K562 (cell line): ENCODE measurements at regions not wholly inside any gene's neighbourhood (a gene's known extent, or its start where the extent isn't known, plus 50 kb on each side); places are given as distances from the start of the nearest gene placed in this dataset.

ENCODE experiments used
- ATAC-seq: fragments of 200-7000 bp; cut with Tn5 transposase; 3 replicates; pipeline ENCODE4 v1.9.1; 2020; ENCODE audit warnings: moderate library complexity
- BruUV-seq: library from RNA; stranded (reverse); fragments of 400-500 nt; replicated peaks from 2 replicates; lab custom pipeline; 2021; lab: Mats Ljungman, UMichigan
- CTCF ChIA-PET: fragments of 300-600 bp; formaldehyde crosslinking; extraction: SDS; loops from one replicate; lab custom pipeline; 2021; ENCODE audit warnings: low intra/inter-chr PET ratio; lab: Yijun Ruan, JAX
- POLR2A ChIA-PET: fragments of 300-600, 350-650 bp; sonication (Branson Sonifier 250); formaldehyde crosslinking; extraction: SDS; loops from one replicate; lab custom pipeline; 2021; ENCODE audit warnings: antibody characterized with exemption, inconsistent platforms; lab: Yijun Ruan, JAX
- DNase-seq, 4 experiments: peaks; one replicate each; pipeline versions ENCODE4 v3.0.0 to v3.0.0-alpha.2; 2011 to 2018; ENCODE audit warnings: low spot score in 3 of 4, mixed read lengths in 3 of 4; ENCODE audit errors: extremely low read depth in 1 of 4
- FAIRE-seq: peaks from 2 replicates; lab custom pipeline; 2011; peaks lifted over from hg19 to GRCh38; lab: Jason Lieb, UNC
- H2AFZ ChIP-seq: 2 replicates; pipeline ENCODE4 v1.6.0; 2011; ENCODE audit warnings: low read depth, low read length, control low read depth, inconsistent platforms
- H3K27ac ChIP-seq: fragments of 200-600 bp; 3 replicates; pipeline ENCODE4 v1.8.0; 2011; ENCODE audit warnings: low read depth, mild to moderate bottlenecking, control low read depth, inconsistent platforms, low read length, moderate library complexity, mixed read lengths; ENCODE audit errors: extremely low read depth
- H3K27me3 ChIP-seq, 2 experiments: fragments of 300-600 bp in 1 of 2; 2 replicates in 1 of 2; 3 replicates in 1 of 2; pipeline versions ENCODE4 v1.6.0 to v1.8.0; 2011; ENCODE audit warnings: inconsistent platforms in 2 of 2, low read length in 2 of 2, mild to moderate bottlenecking in 1 of 2, mixed read lengths in 1 of 2, moderate library complexity in 1 of 2; ENCODE audit not compliant: control insufficient read depth in 2 of 2, insufficient read depth in 2 of 2
- H3K36me3 ChIP-seq: fragments of 300-600 bp; 3 replicates; pipeline ENCODE4 v1.8.0; 2011; ENCODE audit warnings: mild to moderate bottlenecking, low read length, inconsistent platforms; ENCODE audit not compliant: control insufficient read depth, insufficient read depth
- H3K4me1 ChIP-seq, 2 experiments: fragments of 200-600 bp in 1 of 2; replicated peaks in 1 of 2; 2 replicates in 1 of 2; 3 replicates in 1 of 2; pipeline versions ENCODE4 v1.5.1 to v1.8.0; 2011; ENCODE audit warnings: inconsistent platforms in 2 of 2, low read length in 2 of 2, mild to moderate bottlenecking in 1 of 2, mixed read lengths in 1 of 2, moderate library complexity in 1 of 2; ENCODE audit not compliant: control insufficient read depth in 2 of 2, insufficient read depth in 2 of 2
- H3K4me2 ChIP-seq: 2 replicates; pipeline ENCODE4 v1.6.1; 2011; ENCODE audit warnings: low read length, control low read depth, inconsistent platforms, mixed read lengths; ENCODE audit not compliant: insufficient read depth
- H3K4me3 ChIP-seq: fragments of 200-600 bp; sonication (generic), shearing (Covaris generic); 2 replicates; pipeline ENCODE4 v1.5.1; 2016; ENCODE audit warnings: control low read depth, inconsistent platforms
- H3K79me2 ChIP-seq: fragments of 200-600 bp; 3 replicates; pipeline ENCODE4 v1.8.0; 2011; ENCODE audit warnings: low read length, inconsistent platforms; ENCODE audit not compliant: control insufficient read depth, insufficient read depth
- H3K9ac ChIP-seq, 2 experiments: 2 replicates each; pipeline versions ENCODE4 v1.6.0 to v1.6.1; 2011; ENCODE audit warnings: low read depth in 2 of 2, low read length in 2 of 2, control low read depth in 1 of 2, inconsistent platforms in 1 of 2, mild to moderate bottlenecking in 1 of 2, mixed read lengths in 1 of 2; ENCODE audit not compliant: insufficient read depth in 1 of 2
- H3K9me1 ChIP-seq: one replicate; pipeline ENCODE4 v1.6.0; 2011; ENCODE audit warnings: inconsistent platforms, mild to moderate bottlenecking, low read length, moderate library complexity; ENCODE audit not compliant: control insufficient read depth, insufficient read depth
- H3K9me3 ChIP-seq: replicated peaks from 2 replicates; pipeline ENCODE4 v1.5.1; 2011; ENCODE audit warnings: low read depth, low read length, inconsistent platforms; ENCODE audit not compliant: control insufficient read depth, insufficient read depth
- H4K20me1 ChIP-seq: replicated peaks from 2 replicates; pipeline ENCODE4 v1.6.1; 2011; ENCODE audit warnings: low read length, inconsistent platforms, mixed read lengths; ENCODE audit not compliant: control insufficient read depth, insufficient read depth
- HDGF ChIP-seq: fragments of 450-650 bp; IDR thresholded peaks from 2 replicates; pipeline ENCODE4 v1.6.1; 2016
- IRF9 ChIP-seq: fragments of 450-650 bp; IDR thresholded peaks from 2 replicates; pipeline ENCODE4 v1.6.1; 2016; ENCODE audit warnings: missing biosample characterization, missing genetic modification characterization
- KAT7 ChIP-seq: sonication (generic); formaldehyde crosslinking; IDR thresholded peaks from 2 replicates; pipeline ENCODE4 v1.8.0; 2022; ENCODE audit warnings: missing genetic modification reagents, mild to moderate bottlenecking, borderline replicate concordance
- MAFG ChIP-seq: fragments of 450-650 bp; conservative IDR thresholded peaks from 2 replicates; pipeline ENCODE4 v1.6.1; 2016; ENCODE audit warnings: missing genetic modification characterization, missing compliant biosample characterization
- MAZ ChIP-seq, 2 experiments: fragments of 450-650 bp in 1 of 2; sonication (generic) in 1 of 2; formaldehyde crosslinking; IDR thresholded peaks in 1 of 2; conservative IDR thresholded peaks in 1 of 2; 2 replicates each; pipeline versions ENCODE4 v1.4.0 to v1.5.0; 2020; ENCODE audit warnings: mild to moderate bottlenecking in 1 of 2, missing genetic modification reagents in 1 of 2
- NFATC3 ChIP-seq: fragments of 450-650 bp; IDR thresholded peaks from 2 replicates; pipeline ENCODE4 v1.6.1; 2017; ENCODE audit warnings: mild to moderate bottlenecking
- RBM25 ChIP-seq: fragments of 200-400 bp; formaldehyde crosslinking; IDR thresholded peaks from 2 replicates; pipeline ENCODE4 v1.6.1; 2018; ENCODE audit warnings: low read length, low read depth, moderate library complexity; ENCODE audit not compliant: severe bottlenecking
- XRCC4 ChIP-seq: IDR thresholded peaks from one replicate; pipeline ENCODE4 v1.6.1; 2011; ENCODE audit not compliant: insufficient read depth, insufficient read length; ENCODE audit errors: extremely low read depth
- ZNF3 ChIP-seq: fragments of 250-450 bp; sonication (Bioruptor Pico); IDR thresholded peaks from 2 replicates; pipeline ENCODE4 v1.5.0; 2021; ENCODE audit warnings: mild to moderate bottlenecking, moderate library complexity
- ZNF551 ChIP-seq: fragments of 250-450 bp; sonication (Bioruptor Pico); IDR thresholded peaks from 2 replicates; pipeline ENCODE4 v1.5.0; 2021; ENCODE audit warnings: mild to moderate bottlenecking, moderate library complexity
- ZNF699 ChIP-seq: fragments of 250-450 bp; sonication (Bioruptor Pico); IDR thresholded peaks from 2 replicates; pipeline ENCODE4 v1.8.0; 2021; ENCODE audit warnings: mild to moderate bottlenecking, moderate library complexity; ENCODE audit not compliant: insufficient replicate concordance
- WGBS: fragments of 100-300 bp; shearing (Covaris generic); methylation state at CpG from one replicate; pipeline ENCODE4 v1.1.6; 2016; ENCODE audit warnings: low coverage, mixed read lengths; ENCODE audit not compliant: insufficient coverage; ENCODE audit errors: missing lambda C conversion rate; 5-methylcytosine and 5-hydroxymethylcytosine counted together
- in situ Hi-C: fragments of 300-500 bp; cut with MboI; formaldehyde crosslinking; loops from 4 replicates; pipeline ENCODE4 v1.15.0; 2018; ENCODE audit warnings: inconsistent platforms, mixed read lengths
- intact Hi-C: fragments of 100-400 bp; cut with micrococcal nuclease; formaldehyde crosslinking; loops from 2 replicates; pipeline ENCODE4 v1.14.2; 2022
- TF ChIP-seq, protein P1 (sequence below), 2 experiments: fragments of 450-650 bp; conservative IDR thresholded peaks; 2 replicates each; pipeline ENCODE4 v1.6.1; 2017; ENCODE audit warnings: mild to moderate bottlenecking in 2 of 2, moderate library complexity in 2 of 2
- TF ChIP-seq, protein P2 (sequence below): sonication (generic); formaldehyde crosslinking; IDR thresholded peaks from 2 replicates; pipeline ENCODE4 v1.8.1; 2023; ENCODE audit warnings: missing genetic modification reagents, mild to moderate bottlenecking, borderline replicate concordance

DNA sequence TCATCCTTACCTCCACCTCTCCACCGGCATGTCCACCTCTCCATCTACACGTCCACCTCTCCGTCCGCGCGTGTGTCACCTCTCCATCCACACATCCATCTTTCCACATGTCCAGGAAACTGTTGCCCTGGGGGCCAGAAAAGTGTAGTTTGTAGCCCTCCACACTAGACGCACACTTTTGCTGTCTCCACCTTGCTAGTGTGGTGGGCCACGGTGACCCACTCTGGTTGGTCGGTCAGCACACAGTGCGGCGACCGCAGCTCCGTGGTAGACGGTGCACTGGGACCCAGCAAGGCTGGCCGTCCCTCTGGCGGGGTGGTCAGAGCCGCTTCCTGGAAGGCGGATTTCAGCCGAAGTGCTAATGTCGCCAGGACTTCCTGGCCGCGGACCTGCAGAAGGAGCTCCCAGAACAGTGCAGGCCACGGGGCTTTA is 268.6 kb downstream of the DLL1 start:
- no peak for ATAC-seq
- Histone ChIP-seq H2AFZ (no peak overlapping the region), H3K4me2 (no peak overlapping the region), H3K79me2 (no peaks in the 10 kb centered on the region), H3K4me1 (peaks cover 0 to 25% of the 10 kb centered on the region in 2 experiments; a peak in 2 of 5 replicates), H3K9ac (no peak overlapping the region), H3K27me3 (peaks cover 21 to 81% of the 10 kb centered on the region in 2 experiments; a peak in 4 of 5 replicates), H3K9me1 (no peaks in the 10 kb centered on the region), H4K20me1 (0 out of 2 replicates have a peak, but pooled peaks cover 3% of the 10 kb centered on the region), H3K27ac (no peak overlapping the region), H3K36me3 (no peaks in the 10 kb centered on the region), H3K9me3 (no peaks in the 10 kb centered on the region), H3K4me3 (no peak overlapping the region)
- intact Hi-C loops (no loop called here), in situ Hi-C loops (no loop called here)
- ChIA-PET POLR2A (no interaction called here), CTCF (no interaction called here)
- BruUV-seq: no TSS peak
- no peak for FAIRE-seq
- TF ChIP-seq ZNF551 (no peak), ZNF699 (CRISPR knock-in tag) (no peak), MAZ (CRISPR knock-in tag; conservative IDR thresholded peaks at IDR 0.05 in 1 of 2, IDR thresholded peaks at IDR 0.05 in 1 of 2) (no peak), RBM25 (no peak), MAFG (tag) (no peak), HDGF (no peak), IRF9 (tag) (no peak), XRCC4 (no peak), KAT7 (CRISPR knock-in tag) (no peak), NFATC3 (no peak), ZNF3 (no peak)
- TF ChIP-seq, protein P1, sequence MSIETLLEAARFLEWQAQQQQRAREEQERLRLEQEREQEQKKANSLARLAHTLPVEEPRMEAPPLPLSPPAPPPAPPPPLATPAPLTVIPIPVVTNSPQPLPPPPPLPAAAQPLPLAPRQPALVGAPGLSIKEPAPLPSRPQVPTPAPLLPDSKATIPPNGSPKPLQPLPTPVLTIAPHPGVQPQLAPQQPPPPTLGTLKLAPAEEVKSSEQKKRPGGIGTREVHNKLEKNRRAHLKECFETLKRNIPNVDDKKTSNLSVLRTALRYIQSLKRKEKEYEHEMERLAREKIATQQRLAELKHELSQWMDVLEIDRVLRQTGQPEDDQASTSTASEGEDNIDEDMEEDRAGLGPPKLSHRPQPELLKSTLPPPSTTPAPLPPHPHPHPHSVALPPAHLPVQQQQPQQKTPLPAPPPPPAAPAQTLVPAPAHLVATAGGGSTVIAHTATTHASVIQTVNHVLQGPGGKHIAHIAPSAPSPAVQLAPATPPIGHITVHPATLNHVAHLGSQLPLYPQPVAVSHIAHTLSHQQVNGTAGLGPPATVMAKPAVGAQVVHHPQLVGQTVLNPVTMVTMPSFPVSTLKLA (conservative IDR thresholded peaks at IDR 0.05): no peak
- TF ChIP-seq, protein P2, sequence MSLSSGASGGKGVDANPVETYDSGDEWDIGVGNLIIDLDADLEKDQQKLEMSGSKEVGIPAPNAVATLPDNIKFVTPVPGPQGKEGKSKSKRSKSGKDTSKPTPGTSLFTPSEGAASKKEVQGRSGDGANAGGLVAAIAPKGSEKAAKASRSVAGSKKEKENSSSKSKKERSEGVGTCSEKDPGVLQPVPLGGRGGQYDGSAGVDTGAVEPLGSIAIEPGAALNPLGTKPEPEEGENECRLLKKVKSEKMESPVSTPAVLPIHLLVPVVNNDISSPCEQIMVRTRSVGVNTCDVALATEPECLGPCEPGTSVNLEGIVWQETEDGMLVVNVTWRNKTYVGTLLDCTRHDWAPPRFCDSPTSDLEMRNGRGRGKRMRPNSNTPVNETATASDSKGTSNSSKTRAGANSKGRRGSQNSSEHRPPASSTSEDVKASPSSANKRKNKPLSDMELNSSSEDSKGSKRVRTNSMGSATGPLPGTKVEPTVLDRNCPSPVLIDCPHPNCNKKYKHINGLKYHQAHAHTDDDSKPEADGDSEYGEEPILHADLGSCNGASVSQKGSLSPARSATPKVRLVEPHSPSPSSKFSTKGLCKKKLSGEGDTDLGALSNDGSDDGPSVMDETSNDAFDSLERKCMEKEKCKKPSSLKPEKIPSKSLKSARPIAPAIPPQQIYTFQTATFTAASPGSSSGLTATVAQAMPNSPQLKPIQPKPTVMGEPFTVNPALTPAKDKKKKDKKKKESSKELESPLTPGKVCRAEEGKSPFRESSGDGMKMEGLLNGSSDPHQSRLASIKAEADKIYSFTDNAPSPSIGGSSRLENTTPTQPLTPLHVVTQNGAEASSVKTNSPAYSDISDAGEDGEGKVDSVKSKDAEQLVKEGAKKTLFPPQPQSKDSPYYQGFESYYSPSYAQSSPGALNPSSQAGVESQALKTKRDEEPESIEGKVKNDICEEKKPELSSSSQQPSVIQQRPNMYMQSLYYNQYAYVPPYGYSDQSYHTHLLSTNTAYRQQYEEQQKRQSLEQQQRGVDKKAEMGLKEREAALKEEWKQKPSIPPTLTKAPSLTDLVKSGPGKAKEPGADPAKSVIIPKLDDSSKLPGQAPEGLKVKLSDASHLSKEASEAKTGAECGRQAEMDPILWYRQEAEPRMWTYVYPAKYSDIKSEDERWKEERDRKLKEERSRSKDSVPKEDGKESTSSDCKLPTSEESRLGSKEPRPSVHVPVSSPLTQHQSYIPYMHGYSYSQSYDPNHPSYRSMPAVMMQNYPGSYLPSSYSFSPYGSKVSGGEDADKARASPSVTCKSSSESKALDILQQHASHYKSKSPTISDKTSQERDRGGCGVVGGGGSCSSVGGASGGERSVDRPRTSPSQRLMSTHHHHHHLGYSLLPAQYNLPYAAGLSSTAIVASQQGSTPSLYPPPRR (CRISPR knock-in tag): no peak
- 5% methylated on average over 23 of the region's 23 CpGs for WGBS
- DNase-seq: no peak
